ENCODE measurements at regions not wholly inside any gene's neighbourhood (a gene's known extent, or its start where the extent isn't known, plus 50 kb on each side); places are given as distances from the start of the nearest gene placed in this dataset.
"Not testable (repeated sequence)": the region's sequence is repeated elsewhere in the genome, so short reads cannot be mapped to it uniquely, and the experiment has no call there.

DNA sequence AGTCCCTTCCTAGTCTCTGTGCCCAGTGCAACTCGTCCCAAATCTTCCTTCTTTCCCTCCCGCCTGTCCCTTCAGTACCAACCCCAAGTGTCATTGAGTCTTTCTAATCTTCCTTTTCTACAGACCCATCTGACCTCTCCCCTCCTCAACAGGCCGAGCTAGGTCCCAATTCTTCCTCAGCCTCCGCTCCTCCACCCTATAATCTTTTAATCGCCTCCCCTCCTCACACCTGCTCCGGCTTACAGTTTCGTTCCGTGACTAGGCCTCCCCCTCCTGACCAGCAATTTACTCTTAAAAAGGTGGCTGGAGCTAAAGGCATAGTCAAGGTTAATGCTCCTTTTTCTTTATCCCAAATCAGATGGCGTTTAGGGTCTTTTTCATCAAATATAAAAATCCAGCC, 123.1 kb upstream of the MAP2 start:
- TF ChIP-seq, protein P1, sequence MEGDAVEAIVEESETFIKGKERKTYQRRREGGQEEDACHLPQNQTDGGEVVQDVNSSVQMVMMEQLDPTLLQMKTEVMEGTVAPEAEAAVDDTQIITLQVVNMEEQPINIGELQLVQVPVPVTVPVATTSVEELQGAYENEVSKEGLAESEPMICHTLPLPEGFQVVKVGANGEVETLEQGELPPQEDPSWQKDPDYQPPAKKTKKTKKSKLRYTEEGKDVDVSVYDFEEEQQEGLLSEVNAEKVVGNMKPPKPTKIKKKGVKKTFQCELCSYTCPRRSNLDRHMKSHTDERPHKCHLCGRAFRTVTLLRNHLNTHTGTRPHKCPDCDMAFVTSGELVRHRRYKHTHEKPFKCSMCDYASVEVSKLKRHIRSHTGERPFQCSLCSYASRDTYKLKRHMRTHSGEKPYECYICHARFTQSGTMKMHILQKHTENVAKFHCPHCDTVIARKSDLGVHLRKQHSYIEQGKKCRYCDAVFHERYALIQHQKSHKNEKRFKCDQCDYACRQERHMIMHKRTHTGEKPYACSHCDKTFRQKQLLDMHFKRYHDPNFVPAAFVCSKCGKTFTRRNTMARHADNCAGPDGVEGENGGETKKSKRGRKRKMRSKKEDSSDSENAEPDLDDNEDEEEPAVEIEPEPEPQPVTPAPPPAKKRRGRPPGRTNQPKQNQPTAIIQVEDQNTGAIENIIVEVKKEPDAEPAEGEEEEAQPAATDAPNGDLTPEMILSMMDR (IDR thresholded peaks at IDR 0.05; ENCODE audit: poor library complexity), result not testable (repeated sequence)
- not testable (repeated sequence) for TF ChIP-seq EZH2 (IDR thresholded peaks at IDR 0.05; ENCODE audit: borderline replicate concordance); EZH2phosphoT487 (IDR thresholded peaks at IDR 0.05; ENCODE audit: low read depth, severe bottlenecking, unreplicated experiment)
